ENCODE measurements at regions not wholly inside any gene's neighbourhood (a gene's known extent, or its start where the extent isn't known, plus 50 kb on each side); places are given as distances from the start of the nearest gene placed in this dataset.

- TF ChIP-seq, protein P1, sequence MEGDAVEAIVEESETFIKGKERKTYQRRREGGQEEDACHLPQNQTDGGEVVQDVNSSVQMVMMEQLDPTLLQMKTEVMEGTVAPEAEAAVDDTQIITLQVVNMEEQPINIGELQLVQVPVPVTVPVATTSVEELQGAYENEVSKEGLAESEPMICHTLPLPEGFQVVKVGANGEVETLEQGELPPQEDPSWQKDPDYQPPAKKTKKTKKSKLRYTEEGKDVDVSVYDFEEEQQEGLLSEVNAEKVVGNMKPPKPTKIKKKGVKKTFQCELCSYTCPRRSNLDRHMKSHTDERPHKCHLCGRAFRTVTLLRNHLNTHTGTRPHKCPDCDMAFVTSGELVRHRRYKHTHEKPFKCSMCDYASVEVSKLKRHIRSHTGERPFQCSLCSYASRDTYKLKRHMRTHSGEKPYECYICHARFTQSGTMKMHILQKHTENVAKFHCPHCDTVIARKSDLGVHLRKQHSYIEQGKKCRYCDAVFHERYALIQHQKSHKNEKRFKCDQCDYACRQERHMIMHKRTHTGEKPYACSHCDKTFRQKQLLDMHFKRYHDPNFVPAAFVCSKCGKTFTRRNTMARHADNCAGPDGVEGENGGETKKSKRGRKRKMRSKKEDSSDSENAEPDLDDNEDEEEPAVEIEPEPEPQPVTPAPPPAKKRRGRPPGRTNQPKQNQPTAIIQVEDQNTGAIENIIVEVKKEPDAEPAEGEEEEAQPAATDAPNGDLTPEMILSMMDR (conservative IDR thresholded peaks at IDR 0.05; ENCODE audit: low read length): no peak
- no peak for TF ChIP-seq EZH2phosphoT487 (IDR thresholded peaks at IDR 0.05; ENCODE audit: borderline replicate concordance, low read depth, low read length)
Measured at GRCh38 chr6:137977206-137977605, 110.1 kb downstream of the TNFAIP3 start.

Measured in OCI-LY7 (cell line).